Endodermal cell (in vitro differentiated cells): ENCODE measurements at regions not wholly inside any gene's neighbourhood (a gene's known extent, or its start where the extent isn't known, plus 50 kb on each side); places are given as distances from the start of the nearest gene placed in this dataset.

Experiments used
- DNase-seq: peaks from one replicate; pipeline ENCODE4 v3.0.0-alpha.2; 2017
- H3K27ac ChIP-seq: 2 replicates; pipeline ENCODE4 v1.5.1; 2013; ENCODE audit warnings: mild to moderate bottlenecking, low read depth, low read length, moderate library complexity
- H3K27me3 ChIP-seq: 2 replicates; pipeline ENCODE4 v1.6.1; 2013; ENCODE audit warnings: mild to moderate bottlenecking, low read length, moderate library complexity; ENCODE audit not compliant: insufficient read depth, control insufficient read depth, poor library complexity, severe bottlenecking
- H3K36me3 ChIP-seq: 2 replicates; pipeline ENCODE4 v1.7.0; 2013; ENCODE audit warnings: mild to moderate bottlenecking, low read length, moderate library complexity; ENCODE audit not compliant: control insufficient read depth, insufficient read depth
- H3K4me1 ChIP-seq: one replicate; pipeline ENCODE4 v1.7.0; 2013; ENCODE audit warnings: low read length; ENCODE audit not compliant: control insufficient read depth, insufficient read depth
- H3K4me3 ChIP-seq: 2 replicates; pipeline ENCODE4 v1.5.1; 2013; ENCODE audit warnings: mild to moderate bottlenecking, low read length, moderate library complexity
- H3K9ac ChIP-seq: 2 replicates; pipeline ENCODE4 v1.6.1; 2013; ENCODE audit warnings: mild to moderate bottlenecking, low read length, moderate library complexity; ENCODE audit not compliant: poor library complexity, severe bottlenecking; ENCODE audit errors: extremely low read depth
- H3K9me3 ChIP-seq: 2 replicates; pipeline ENCODE4 v1.6.1; 2013; ENCODE audit warnings: mild to moderate bottlenecking, low read length, moderate library complexity; ENCODE audit not compliant: control insufficient read depth
- H3K27ac Mint-ChIP-seq: 2 replicates; pipeline ENCODE4 v1.8.0; 2020; ENCODE audit warnings: mixed read lengths
- H3K27me3 Mint-ChIP-seq: 2 replicates; pipeline ENCODE4 v1.8.0; 2021; ENCODE audit warnings: mild to moderate bottlenecking, mixed read lengths; ENCODE audit not compliant: insufficient read depth
- H3K36me3 Mint-ChIP-seq: 2 replicates; pipeline ENCODE4 v1.8.0; 2020; ENCODE audit warnings: low read depth, mixed read lengths
- H3K4me1 Mint-ChIP-seq: 2 replicates; pipeline ENCODE4 v1.8.0; 2020; ENCODE audit warnings: mixed read lengths
- H3K4me3 Mint-ChIP-seq: 2 replicates; pipeline ENCODE4 v1.8.0; 2020; ENCODE audit warnings: mild to moderate bottlenecking, moderate library complexity, mixed read lengths
- H3K9me3 Mint-ChIP-seq: 2 replicates; pipeline ENCODE4 v1.8.0; 2020; ENCODE audit warnings: mild to moderate bottlenecking, mixed read lengths
- CTCF ChIP-seq: fragments of 200-600 bp; sonication (generic); conservative IDR thresholded peaks from 2 replicates; pipeline ENCODE4 v1.5.0; 2021; ENCODE audit warnings: antibody characterized with exemption, mild to moderate bottlenecking
- WGBS, 2 experiments: methylation state at CpG; one replicate each; pipeline versions ENCODE4 v1.1.5 to v1.1.7; 2013; ENCODE audit warnings: missing lambda C conversion rate in 2 of 2, mixed read lengths in 1 of 2; ENCODE audit not compliant: insufficient coverage in 1 of 2, insufficient read length in 1 of 2; 5-methylcytosine and 5-hydroxymethylcytosine counted together

GRCh38 chr7:84263106-84263505, 68.5 kb upstream of the SEMA3A start:
- no peak for TF ChIP-seq CTCF
- Histone ChIP-seq H3K27me3 (no peaks in the 10 kb centered on the region), H3K4me1 (no peaks in the 10 kb centered on the region), H3K27ac (no peak overlapping the region), H3K36me3 (no peaks in the 10 kb centered on the region), H3K9me3 (no peaks in the 10 kb centered on the region), H3K4me3 (no peak overlapping the region), H3K9ac (no peak overlapping the region)
- no peaks in the 10 kb centered on the region for H3K36me3 Mint-ChIP-seq
- WGBS, 2 experiments = 71 to 92% methylated on average over 1 to 2 of the region's 2 CpGs
- no peaks in the 10 kb centered on the region for H3K9me3 Mint-ChIP-seq
- H3K27me3 Mint-ChIP-seq = no peaks in the 10 kb centered on the region
- H3K4me3 Mint-ChIP-seq = no peak overlapping the region
- no peak overlapping the region for H3K27ac Mint-ChIP-seq
- no peak for DNase-seq
- H3K4me1 Mint-ChIP-seq = no peaks in the 10 kb centered on the region

- no peak overlapping the region for H3K4me3 Mint-ChIP-seq
- no peaks in the 10 kb centered on the region for H3K9me3 Mint-ChIP-seq
- H3K9ac ChIP-seq = no peak overlapping the region
- H3K9me3 ChIP-seq = no peaks in the 10 kb centered on the region
- H3K4me1 ChIP-seq = no peaks in the 10 kb centered on the region
- H3K27ac ChIP-seq = no peak overlapping the region
- no peaks in the 10 kb centered on the region for H3K27me3 ChIP-seq
- DNase-seq = no peak
- no peaks in the 10 kb centered on the region for H3K36me3 Mint-ChIP-seq
- no peak overlapping the region for H3K4me3 ChIP-seq
- 95% methylated on average over 4 of the region's 4 CpGs; no CpG with 5 or more reads in 1 of the 2 experiments for WGBS, 2 experiments
- TF ChIP-seq CTCF = no peak
- no peaks in the 10 kb centered on the region for H3K27me3 Mint-ChIP-seq
- H3K27ac Mint-ChIP-seq = no peak overlapping the region
- no peaks in the 10 kb centered on the region for H3K4me1 Mint-ChIP-seq
- H3K36me3 ChIP-seq = no peaks in the 10 kb centered on the region
These were observed 66.9 kb upstream of the SEMA3A start for GRCh38 chr7:84261509-84261908.

GRCh38 chr7:84258628-84259027, 64.0 kb upstream of the SEMA3A start:
- Histone ChIP-seq H3K4me3 (no peak overlapping the region), H3K9me3 (no peaks in the 10 kb centered on the region), H3K9ac (no peak overlapping the region), H3K36me3 (no peaks in the 10 kb centered on the region), H3K27me3 (no peaks in the 10 kb centered on the region), H3K4me1 (no peaks in the 10 kb centered on the region), H3K27ac (no peak overlapping the region)
- Mint-ChIP-seq H3K4me3 (no peak overlapping the region), H3K9me3 (no peaks in the 10 kb centered on the region), H3K27ac (no peak overlapping the region), H3K27me3 (no peaks in the 10 kb centered on the region), H3K36me3 (no peaks in the 10 kb centered on the region), H3K4me1 (no peaks in the 10 kb centered on the region)
- no peak for TF ChIP-seq CTCF
- no peak for DNase-seq
